Vagina (tissue), 2 donors: ENCODE measurements at regions not wholly inside any gene's neighbourhood (a gene's known extent, or its start where the extent isn't known, plus 50 kb on each side); places are given as distances from the start of the nearest gene placed in this dataset.

Source experiments
- CTCF ChIP-seq, 3 experiments: fragments of 450-650 bp in 2 of 3; fragments of 200-600 bp in 1 of 3; sonication (generic) in 1 of 3; IDR thresholded peaks; one replicate each; pipeline ENCODE4 v1.5.1; 2017 to 2019; ENCODE audit warnings: antibody characterized with exemption in 3 of 3, mild to moderate bottlenecking in 2 of 3, moderate library complexity in 2 of 3
- POLR2A ChIP-seq, 2 donors: fragments of 450-650 bp; IDR thresholded peaks; one replicate each; pipeline ENCODE4 v1.6.1; 2017; ENCODE audit warnings: antibody characterized with exemption in 2 of 2, mild to moderate bottlenecking in 2 of 2, moderate library complexity in 2 of 2
- POLR2AphosphoS5 ChIP-seq, 2 donors: sonication (generic); formaldehyde crosslinking; IDR thresholded peaks; one replicate each; pipeline ENCODE4 v1.9.0; 2017; ENCODE audit warnings: antibody characterized with exemption in 2 of 2, mild to moderate bottlenecking in 2 of 2, low read depth in 1 of 2; ENCODE audit not compliant: insufficient read depth in 1 of 2

- TF ChIP-seq CTCF (IDR thresholded peaks at IDR 0.05) (peak in 1 of 3 experiments; percentile 5), POLR2A (IDR thresholded peaks at IDR 0.05) (no peak), POLR2AphosphoS5 (IDR thresholded peaks at IDR 0.05; ENCODE audit: insufficient read depth in 1 of 2, low read depth in 1 of 2) (no peak)
These were observed 2563.7 kb upstream of the TPTE start for GRCh38 chr21:7957713-7958064.
